8988T (cell line): ENCODE measurements at regions not wholly inside any gene's neighbourhood (a gene's known extent, or its start where the extent isn't known, plus 50 kb on each side); places are given as distances from the start of the nearest gene placed in this dataset.
A peak's percentile ranks its signal among the peaks of the same experiment; 100 is the strongest.
"Not testable (repeated sequence)": the region's sequence is repeated elsewhere in the genome, so short reads cannot be mapped to it uniquely, and the experiment has no call there.

ENCODE experiments used
- DNase-seq: peaks from one replicate; pipeline ENCODE4 v3.0.0; 2011

- no peak for DNase-seq
Measured at GRCh38 chr5:1748271-1748670, 51.4 kb downstream of the MRPL36 start.

GRCh38 chr5:1747803-1748085 lies 51.9 kb downstream of the MRPL36 start:
- no peak for DNase-seq

GRCh38 chr5:1747079-1747802 lies 52.4 kb downstream of the MRPL36 start:
- DNase-seq, result no peak

- DNase-seq, result no peak
Measured at GRCh38 chr5:1746371-1747078, 53.1 kb downstream of the MRPL36 start.

- no peak for DNase-seq
Measured at GRCh38 chr5:1745796-1746370, 53.8 kb downstream of the MRPL36 start.

GRCh38 chr5:1745123-1745795 lies 54.4 kb downstream of the MRPL36 start:
- no peak for DNase-seq

- DNase-seq, result no peak
Measured at GRCh38 chr5:1744393-1745122, 55.1 kb downstream of the MRPL36 start.

- no peak for DNase-seq
Measured at GRCh38 chr5:1743769-1744085, 55.9 kb downstream of the MRPL36 start.

GRCh38 chr5:1743061-1743768 lies 56.4 kb downstream of the MRPL36 start:
- DNase-seq, result no peak

GRCh38 chr5:1737790-1738405 lies 61.7 kb downstream of the MRPL36 start:
- peak; percentile 84 for DNase-seq

- DNase-seq, result no peak
Measured at GRCh38 chr5:1736889-1737711, 62.5 kb downstream of the MRPL36 start.

GRCh38 chr5:1736065-1736464 lies 63.6 kb downstream of the MRPL36 start:
- DNase-seq, result no peak

GRCh38 chr5:1735320-1735970 lies 64.2 kb downstream of the MRPL36 start:
- DNase-seq, result no peak

GRCh38 chr5:1734908-1735289 lies 64.7 kb downstream of the MRPL36 start:
- no peak for DNase-seq

GRCh38 chr5:1734271-1734907 lies 65.2 kb downstream of the MRPL36 start:
- no peak for DNase-seq

- no peak for DNase-seq
Measured at GRCh38 chr5:1733369-1733768, 66.3 kb downstream of the MRPL36 start.

- no peak for DNase-seq
Measured at GRCh38 chr5:1732945-1733344, 66.7 kb downstream of the MRPL36 start.

- DNase-seq, result no peak
Measured at GRCh38 chr5:1732238-1732941, 67.2 kb downstream of the MRPL36 start.

GRCh38 chr5:1731855-1732237 lies 67.8 kb downstream of the MRPL36 start:
- DNase-seq, result not testable (repeated sequence)
